ENCODE measurements at regions not wholly inside any gene's neighbourhood (a gene's known extent, or its start where the extent isn't known, plus 50 kb on each side); places are given as distances from the start of the nearest gene placed in this dataset.

GRCh38 chr16:86709902-86710601, 131.7 kb downstream of the FOXL1 start:
- Histone ChIP-seq H3K4me3 (no peak overlapping the region), H3K36me3 (ENCODE audit: low read depth) (no peaks in the 10 kb centered on the region), H3K4me1 (ENCODE audit: low read depth) (no peaks in the 10 kb centered on the region), H3K9me3 (no peaks in the 10 kb centered on the region)
- DNase-seq (no peak), ATAC-seq (no peak)
- intact Hi-C loops (cut with DNase I, micrococcal nuclease) = no loop called here
- no peak for TF ChIP-seq CTCF (IDR thresholded peaks at IDR 0.05)

- H3K36me3 ChIP-seq (ENCODE audit: low read depth) = no peaks in the 10 kb centered on the region
- DNase-seq (no peak), ATAC-seq (no peak)
- no peaks in the 10 kb centered on the region for H3K9me3 ChIP-seq
- intact Hi-C loops (cut with DNase I, micrococcal nuclease) = no loop called here
- no peak overlapping the region for H3K4me3 ChIP-seq
- TF ChIP-seq CTCF (IDR thresholded peaks at IDR 0.05) = no peak
- H3K4me1 ChIP-seq (ENCODE audit: low read depth) = no peaks in the 10 kb centered on the region
Measured at GRCh38 chr16:86710602-86710950, 132.2 kb downstream of the FOXL1 start.

- H3K36me3 ChIP-seq (ENCODE audit: low read depth) = no peaks in the 10 kb centered on the region
- TF ChIP-seq CTCF (IDR thresholded peaks at IDR 0.05) = no peak
- ATAC-seq = no peak
- H3K9me3 ChIP-seq = no peaks in the 10 kb centered on the region
- H3K4me1 ChIP-seq (ENCODE audit: low read depth) = no peaks in the 10 kb centered on the region
- no peak overlapping the region for H3K4me3 ChIP-seq
- no peak for DNase-seq
- intact Hi-C loops (cut with DNase I, micrococcal nuclease) = no loop called here
Measured at GRCh38 chr16:86712158-86713009, 134.0 kb downstream of the FOXL1 start.

- intact Hi-C loops (cut with DNase I, micrococcal nuclease) = no loop called here
- H3K4me3 ChIP-seq = no peak overlapping the region
- H3K4me1 ChIP-seq (ENCODE audit: low read depth) = no peaks in the 10 kb centered on the region
- ATAC-seq = no peak
- no peaks in the 10 kb centered on the region for H3K9me3 ChIP-seq
- TF ChIP-seq CTCF (IDR thresholded peaks at IDR 0.05) = no peak
- no peak for DNase-seq
- H3K36me3 ChIP-seq (ENCODE audit: low read depth) = no peaks in the 10 kb centered on the region
Measured at GRCh38 chr16:86713021-86713631, 134.8 kb downstream of the FOXL1 start.

GRCh38 chr16:86714166-86714565, 135.8 kb downstream of the FOXL1 start:
- intact Hi-C loops (cut with DNase I, micrococcal nuclease) = no loop called here
- no peak overlapping the region for H3K4me3 ChIP-seq
- DNase-seq (no peak), ATAC-seq (no peak)
- TF ChIP-seq CTCF (IDR thresholded peaks at IDR 0.05) = no peak
- H3K9me3 ChIP-seq = no peaks in the 10 kb centered on the region
- H3K36me3 ChIP-seq (ENCODE audit: low read depth) = no peaks in the 10 kb centered on the region
- H3K4me1 ChIP-seq (ENCODE audit: low read depth) = no peaks in the 10 kb centered on the region

All from mucosa of descending colon (tissue), 3 donors.